Ammon's horn (tissue), 1 donor: ENCODE measurements at regions not wholly inside any gene's neighbourhood (a gene's known extent, or its start where the extent isn't known, plus 50 kb on each side); places are given as distances from the start of the nearest gene placed in this dataset.
A peak's percentile ranks its signal among the peaks of the same experiment; 100 is the strongest.

Experiments
- DNase-seq: peaks from one replicate; pipeline ENCODE4 v3.0.0-alpha.2; 2016; ENCODE audit warnings: low spot score

DNA sequence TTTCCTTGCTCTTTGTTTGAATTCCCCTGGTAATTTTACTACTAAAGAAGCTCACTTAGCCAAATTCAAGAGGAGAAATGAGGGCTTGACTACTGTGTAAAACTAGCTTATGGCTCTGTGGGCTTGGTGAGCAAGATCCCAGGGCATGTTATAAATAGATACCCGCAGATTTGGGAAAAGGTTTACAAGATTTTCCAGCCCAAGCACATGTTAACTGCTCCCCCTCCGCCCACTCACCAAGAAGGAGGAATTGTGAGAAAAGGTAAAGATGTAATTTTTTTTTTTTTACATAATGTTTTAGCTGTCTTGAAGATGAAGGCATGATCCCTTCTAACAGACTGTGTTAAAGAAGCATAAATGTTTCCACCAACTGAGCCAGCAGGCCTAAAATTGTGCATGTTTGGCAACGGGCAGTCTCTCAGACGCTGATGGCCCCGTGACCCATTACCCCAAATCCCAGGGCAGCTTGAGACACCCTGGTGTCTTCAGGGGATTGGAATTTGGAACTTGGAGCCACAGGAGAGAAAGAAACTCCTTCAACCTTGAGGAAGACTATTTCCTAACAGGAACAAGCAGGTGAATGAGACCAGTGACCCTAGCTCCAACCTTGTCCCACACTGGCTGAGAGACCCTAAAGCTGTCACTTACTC, 429.8 kb upstream of the CELF2 start:
- DNase-seq, result no peak

DNA sequence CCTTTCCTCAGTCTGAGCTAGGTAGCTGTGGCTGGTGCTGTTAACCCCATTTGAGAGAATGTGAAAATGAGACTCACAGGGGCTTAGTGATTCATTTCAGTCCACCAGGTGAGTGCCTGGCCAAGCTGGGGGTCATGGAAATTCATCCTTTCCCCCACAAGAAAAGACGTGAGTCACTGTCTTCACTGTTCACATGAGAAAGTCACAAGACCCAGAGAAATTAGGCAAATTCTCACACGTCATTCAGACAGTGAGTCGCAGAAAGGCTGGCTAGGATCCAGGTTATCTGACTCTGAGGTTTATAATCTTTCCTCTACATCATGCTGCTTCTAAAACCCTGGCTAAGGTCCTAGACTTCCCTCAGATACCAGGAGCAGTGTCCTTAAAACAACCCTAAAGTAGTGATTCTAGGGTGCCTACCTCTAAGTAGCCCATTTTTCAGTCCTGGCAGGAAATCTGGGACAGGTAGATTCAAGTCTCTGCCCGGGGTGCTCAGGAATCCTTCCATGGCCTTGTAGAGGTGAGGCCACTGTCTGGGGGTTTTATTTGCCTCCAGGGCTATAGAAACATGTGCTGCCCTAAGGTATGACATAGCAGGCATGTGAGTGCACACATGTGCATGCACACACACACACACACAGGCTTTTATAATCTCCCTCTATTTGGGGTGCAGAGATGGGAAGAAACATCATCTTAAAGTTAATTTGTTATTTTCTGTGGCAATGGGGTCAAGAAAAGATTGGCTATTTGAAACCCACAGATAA, 427.9 kb upstream of the CELF2 start:
- no peak for DNase-seq

DNA sequence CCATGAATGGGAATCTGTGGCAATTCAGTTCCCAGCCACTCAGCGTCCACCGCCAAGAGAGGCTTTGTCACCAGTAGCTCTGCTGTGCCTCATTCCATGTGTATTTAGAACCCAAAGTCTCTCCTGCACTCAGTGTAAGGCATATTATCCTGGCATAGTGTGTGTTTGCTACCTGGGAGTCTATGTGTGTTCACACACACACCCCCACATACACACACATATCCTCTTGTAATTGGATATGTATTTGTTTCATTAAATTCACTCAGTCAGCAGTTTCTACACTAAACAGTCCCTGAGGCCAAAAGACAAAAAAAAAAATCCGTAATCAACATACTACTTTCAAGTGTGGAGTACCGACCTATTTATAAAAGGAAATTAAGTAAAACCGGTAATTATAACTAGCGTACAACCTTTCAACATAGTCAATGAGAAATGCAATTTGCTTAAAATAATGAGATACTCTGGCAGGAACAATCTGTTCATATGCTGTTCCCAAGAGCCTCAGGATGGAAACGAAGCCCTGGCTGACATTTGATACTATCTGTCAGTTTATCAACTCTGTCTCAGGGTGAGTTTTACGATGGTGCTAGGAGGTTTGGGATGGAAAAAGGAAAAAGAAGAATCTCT, 425.8 kb upstream of the CELF2 start:
- peak; percentile 26 for DNase-seq

DNA sequence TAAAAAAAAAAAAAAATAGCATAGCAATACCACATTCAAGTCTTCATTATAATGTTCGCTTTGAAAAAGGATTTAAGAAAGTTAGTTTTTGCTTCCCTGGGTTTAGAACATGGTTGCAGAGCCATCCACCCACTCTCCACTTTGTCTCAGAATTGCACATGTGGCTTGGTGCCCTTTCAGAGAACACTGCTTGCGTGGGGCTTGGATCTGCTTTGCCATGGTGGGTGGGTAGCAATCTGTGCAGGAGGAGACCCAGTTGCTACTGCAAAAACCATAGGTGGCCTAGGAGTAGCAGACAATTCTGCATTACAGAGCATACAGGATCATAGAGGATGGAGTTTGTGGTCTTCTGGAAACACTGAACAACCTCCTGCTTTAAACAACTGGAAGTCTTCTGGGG, 421.4 kb upstream of the CELF2 start:
- peak; percentile 65 for DNase-seq

DNA sequence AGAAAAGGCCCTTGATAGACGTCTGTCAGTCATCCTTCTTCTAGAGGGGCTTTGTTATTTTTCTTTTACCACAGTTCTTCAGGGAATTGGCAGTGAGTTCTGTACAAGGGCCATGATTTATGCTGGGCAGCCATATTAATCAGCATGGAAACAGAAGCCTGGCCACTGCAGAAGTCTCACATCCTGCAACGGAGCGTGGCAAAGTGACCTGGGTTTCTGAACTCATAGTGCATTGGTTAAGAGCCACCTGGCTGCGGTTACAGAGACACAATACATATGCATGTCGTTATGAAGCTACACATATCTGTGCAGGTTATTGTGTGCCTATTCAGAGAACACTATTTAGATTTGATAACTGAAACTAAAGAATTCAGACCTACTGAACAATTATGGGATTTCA, 419.4 kb upstream of the CELF2 start:
- DNase-seq, result no peak

DNA sequence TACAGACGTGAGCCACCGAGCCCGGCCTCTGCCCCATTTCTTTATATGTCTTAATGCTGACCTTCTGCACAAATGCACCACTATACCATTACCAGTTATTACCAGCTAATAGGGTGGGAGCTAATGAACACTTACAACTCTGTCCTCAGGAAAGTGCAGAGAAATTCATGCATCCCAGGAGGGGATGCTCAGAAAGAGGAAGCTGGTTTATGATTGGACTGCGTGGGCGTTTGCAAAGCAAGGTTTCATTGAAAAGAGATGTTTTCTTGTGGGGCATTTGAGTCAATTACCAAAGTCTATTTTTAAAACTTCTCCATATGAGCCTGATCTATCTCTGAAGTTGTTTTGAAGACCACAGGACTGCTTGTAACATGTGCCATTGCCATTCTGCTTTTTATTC, 417.7 kb upstream of the CELF2 start:
- no peak for DNase-seq

DNA sequence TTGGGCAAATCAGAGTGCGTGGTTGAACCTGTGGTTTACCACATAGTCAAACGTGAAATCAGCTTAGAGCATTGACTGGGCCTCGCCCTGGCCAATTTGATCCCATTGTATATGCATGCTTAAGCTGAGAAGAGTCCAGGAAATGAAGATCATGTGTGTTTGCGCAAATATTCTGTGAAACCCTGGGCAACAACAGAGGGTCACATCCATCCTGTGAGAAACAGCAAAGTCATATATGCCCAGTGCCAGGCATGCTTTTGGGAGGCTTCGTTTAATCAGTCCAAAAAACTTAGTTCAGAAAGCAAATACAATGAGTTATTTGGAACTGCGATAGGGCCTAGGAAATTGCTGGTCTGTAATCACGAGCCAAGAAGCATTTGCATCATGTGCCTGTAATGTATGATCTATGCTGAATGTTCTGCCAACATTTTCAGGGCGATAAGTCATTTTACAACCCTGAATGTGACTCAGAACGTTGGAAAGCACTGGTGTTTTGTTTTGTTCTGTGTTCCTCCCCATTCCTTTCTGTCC, 412.1 kb upstream of the CELF2 start:
- DNase-seq, result no peak

DNA sequence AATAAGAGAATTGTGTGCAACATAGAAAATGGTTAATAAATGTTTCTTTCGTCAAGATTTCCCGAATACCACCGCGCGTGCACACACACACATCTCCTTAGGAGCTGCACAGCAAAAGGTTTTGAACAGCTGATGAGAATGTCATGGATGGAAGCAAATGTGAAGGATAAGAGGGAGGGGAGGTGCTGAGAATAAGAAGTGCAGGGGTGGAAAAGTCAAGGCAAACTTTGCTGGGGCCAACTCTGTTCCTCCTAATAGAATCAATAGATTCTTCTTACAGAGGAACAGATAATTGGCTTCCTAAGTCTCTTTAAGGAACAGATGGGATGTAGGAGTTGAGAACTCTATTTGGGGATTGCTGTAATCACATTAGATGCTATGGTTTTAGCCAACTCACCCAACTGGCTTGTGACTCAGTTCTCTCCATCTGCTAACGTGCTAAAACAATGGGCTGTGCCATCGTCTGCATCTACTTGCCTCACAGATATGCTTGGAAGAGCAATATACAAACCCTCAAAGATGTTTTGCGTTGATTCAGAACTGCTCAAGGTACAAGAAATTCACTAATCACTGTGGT, 408.2 kb upstream of the CELF2 start:
- DNase-seq, result peak; percentile 76

DNA sequence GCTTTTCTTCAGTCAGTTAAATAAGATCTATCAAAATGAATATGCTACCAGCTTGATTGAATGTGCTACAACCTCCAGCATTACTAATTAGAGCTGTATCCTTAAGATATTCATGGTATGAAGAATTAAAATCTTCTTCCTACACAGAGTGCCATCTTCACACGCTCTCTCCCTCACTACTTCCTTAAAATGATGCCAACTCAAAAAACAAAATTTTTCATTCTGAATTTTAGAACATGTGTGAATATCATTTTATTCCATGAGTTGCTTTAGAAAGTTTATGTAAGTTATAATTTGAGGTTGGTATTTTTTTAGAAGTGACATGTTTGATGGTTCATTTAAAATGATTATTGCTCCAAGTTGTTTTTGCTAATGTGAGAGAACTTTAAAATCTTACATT, 407.5 kb upstream of the CELF2 start:
- no peak for DNase-seq

DNA sequence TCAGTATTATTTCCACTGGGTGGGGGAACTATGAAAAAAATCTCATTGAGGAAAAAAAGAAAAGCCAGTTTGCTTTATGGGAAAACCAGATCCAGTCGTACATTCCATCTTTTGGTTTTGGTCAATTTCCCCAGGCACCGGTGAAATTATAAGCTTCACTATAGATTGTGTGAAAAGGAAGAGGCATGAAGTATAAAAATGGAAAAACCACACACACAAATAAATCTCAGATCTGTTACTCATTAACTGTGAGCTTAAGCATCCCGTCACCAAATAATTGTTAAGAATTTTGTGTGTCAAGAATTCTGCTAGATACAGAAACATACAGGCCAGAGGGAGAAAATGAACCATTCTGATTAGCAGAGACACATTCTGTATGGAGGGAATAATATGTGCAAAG, 405.5 kb upstream of the CELF2 start:
- DNase-seq, result no peak

DNA sequence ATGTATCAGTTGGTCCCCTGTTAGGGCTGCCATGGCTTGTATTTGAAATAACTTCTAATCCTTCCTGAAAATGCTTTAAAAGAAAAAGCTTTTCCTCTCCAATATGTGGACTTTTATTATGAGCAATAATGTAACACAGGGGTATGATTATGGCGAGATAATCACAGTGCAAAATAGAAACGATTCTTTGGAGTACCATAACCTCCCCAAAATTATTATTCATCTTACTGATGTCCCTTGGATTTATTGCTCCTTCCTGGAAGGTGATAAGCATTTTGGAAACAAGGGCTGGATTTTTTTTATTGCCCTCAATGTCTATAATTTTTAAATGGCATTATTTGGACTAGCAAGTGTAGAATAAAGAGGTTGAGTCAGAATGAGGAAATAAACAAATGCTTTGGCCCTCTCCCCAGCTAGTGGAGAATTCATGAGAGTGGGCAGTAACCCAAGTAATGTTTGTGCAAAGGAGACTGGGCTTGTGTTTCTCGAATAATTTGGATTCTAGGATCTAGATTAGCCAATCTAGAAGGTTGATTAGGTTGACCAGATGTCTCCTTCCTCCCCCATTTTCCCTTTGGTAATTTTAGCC, 403.9 kb upstream of the CELF2 start:
- DNase-seq, result no peak

DNA sequence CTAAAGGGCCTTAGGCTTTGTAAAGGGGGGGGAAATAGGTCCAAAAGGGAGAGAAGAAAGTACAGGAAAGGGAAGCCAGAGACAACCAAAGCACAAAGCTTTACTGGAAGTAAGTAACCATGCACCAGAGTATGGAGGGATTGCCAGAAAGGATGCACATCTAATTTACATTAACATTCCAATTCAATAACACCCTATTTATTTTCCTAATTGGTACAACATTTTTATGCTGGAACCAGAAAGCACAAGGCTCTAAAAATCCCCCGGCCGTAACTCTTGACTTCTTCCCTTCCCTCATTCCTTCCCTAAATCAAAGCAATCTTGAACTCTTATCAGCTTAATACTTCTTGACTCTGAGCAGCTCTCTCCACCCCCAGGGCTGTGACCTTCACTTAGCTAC, 400.0 kb upstream of the CELF2 start:
- DNase-seq, result no peak

DNA sequence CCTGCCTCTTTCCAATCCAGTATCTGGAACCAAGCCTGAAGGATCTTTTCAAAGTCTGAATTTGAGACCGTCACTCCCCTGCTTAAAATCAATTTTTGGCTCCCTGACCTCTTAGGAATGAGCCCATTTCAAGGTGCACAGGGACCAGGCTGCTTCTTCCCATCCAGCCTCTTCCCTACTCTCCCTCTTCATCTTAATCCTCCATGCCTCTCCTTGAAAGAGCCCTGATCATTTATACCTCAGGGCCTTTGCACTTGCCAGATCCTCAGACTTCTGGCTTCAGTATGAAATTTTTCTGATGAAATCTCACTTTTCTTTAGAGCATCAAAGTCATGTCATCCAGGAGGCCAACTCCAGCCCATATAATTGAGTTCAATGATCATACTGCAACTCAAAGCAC, 399.5 kb upstream of the CELF2 start:
- DNase-seq, result no peak

DNA sequence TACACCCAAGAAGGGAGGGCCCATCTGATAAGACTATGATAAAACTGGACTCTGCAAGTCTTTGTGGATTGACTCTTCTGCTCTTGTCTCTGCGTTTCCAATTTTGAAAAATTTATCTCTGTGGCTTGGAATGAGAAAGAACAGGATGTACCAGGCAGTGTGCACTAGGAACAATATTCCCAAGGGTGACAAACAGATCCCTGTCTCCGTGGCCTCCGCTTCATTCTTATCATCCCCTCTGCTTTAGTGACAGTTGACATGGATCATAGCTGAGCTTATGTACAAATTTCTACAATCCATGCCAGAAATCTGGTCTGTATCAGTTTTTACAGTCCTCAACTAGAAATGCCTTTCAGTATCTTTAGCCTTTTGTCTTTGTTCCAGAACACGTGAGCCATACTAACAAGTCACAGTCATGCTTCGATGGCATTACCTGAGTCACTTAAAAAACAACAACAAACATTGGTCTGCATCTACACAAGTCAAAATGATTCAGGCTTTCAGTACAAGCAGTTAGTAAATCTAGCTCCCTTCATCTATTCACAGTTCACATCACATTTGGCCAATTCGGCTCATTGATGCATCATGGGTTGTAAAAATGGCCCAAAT, 393.6 kb upstream of the CELF2 start:
- no peak for DNase-seq

DNA sequence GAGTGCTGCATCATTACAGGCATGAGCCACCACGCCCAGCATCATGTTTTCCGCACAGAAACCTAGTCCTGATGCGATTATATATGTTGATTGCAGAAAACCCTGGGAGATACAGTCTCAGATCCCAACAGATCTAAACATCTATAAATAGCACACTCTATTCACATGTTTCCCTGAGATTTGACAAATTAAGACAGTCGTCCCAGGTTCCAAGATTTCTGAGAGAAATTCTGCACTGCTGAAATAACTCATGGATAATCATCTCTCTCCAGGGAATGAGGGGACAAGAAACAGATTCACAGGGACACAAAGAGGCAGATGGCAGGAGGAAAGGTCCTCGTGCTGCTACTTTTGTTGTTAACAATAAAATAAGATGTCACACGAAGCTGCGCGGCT, 393.1 kb upstream of the CELF2 start:
- DNase-seq, result no peak

DNA sequence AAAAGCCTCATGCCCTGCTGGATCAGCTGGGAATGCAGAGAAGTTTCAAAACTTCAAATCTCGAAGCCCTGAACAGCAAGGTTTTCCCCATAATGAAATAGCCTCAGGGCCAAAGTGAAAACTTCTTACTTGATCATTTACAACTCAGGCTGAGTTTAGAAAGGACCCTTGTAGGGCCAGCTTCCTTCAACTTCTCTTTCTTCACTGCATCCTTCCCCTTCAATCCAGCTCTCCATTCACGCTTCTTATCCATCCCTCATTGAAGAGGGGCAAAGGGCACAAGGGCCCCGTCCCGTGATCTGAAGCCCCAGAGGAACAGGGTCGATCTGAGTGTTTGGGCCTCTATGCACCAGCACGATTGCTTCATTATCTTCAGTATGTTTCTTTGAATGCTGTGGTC, 392.2 kb upstream of the CELF2 start:
- DNase-seq, result no peak

DNA sequence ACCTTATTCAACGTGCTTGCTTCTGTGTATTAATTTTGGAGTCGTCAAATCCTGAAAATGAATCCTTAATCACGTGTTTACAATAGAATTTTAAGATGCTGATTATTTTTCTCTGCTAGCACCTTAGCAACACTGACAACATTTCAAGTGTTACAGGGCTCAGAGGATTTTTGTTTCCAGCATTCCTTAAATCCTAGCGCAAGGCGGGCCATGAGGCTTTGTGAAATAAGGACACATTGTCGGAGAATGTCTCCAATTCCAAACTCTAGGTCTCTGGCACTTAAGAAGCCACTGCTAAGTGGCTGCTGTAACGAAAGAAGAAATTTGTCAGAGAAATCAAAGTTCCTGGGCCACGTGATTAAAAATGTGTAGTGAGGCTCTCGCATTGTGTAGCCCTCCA, 390.9 kb upstream of the CELF2 start:
- no peak for DNase-seq

DNA sequence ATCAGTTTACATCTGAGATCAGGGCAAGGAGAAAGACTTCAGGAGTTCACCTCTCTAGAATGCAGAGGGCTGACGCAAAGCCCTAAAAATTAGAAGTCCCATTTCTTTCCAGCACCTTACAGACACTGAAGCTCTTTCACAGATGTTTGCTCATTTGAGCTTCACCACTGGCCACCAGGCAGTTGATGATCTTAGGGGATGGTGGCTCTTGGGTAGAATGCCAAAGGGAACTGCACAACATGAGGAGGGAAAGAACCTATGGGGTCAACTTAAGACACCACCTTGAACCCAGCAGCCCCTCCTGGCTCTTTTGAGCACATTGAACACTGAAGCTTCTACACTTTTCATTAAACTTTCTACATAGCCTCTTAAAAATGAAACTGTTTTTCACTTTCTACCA, 390.3 kb upstream of the CELF2 start:
- DNase-seq, result no peak

DNA sequence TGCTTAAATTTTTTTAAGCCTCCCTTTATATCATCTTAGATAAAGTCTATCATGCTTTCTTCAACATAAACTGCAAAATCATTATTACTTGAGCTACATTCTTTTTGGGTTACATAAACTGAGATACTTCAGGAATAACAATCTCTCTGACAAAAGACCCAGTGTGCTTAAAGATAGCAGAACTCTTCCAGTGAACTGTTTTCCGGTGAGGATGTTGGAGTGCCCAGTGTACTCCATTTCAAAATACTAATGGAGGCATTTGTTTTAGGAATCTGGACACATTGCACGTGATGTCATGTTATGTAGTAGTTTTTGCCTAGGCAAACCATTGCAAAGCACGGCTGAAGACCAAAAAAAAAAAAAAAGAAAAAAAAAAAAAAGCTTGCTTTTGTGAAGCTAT, 388.2 kb upstream of the CELF2 start:
- DNase-seq, result no peak

DNA sequence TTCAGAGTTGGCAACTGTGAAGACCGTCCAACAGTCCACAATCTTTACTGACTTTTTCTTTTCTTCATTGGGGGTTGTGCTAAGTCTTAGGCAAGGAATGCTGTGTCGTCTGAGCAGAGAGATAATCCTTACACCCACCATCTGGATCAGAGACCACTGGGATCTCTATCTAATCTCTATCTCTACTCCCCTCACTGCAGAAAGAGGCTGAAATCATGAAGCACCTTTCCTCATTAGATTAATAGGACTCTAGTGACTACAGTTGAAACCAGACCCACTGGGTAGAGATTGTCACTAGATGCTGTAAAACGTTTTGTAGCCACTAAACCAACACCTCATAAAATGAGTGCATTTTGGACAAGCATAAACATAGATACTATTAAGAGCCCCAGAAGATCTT, 387.4 kb upstream of the CELF2 start:
- no peak for DNase-seq

DNA sequence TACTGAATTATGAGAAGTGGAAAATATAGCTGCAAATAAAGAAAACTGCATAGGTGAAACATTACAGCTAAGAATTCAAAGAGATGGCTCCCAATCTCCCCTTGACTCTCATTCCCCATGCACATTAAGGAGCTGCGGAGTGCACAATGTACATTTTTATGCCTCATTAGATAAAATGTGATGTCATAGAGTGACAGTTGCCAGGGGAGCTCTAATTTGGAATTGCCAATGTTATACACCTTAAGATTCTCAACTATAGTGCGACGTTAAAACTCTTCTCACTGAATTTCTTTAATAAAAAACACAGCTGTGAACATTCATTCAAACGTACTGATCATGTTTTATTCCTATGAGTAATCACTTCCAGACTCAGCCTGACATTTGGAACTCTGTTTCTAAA, 386.9 kb upstream of the CELF2 start:
- DNase-seq, result no peak

DNA sequence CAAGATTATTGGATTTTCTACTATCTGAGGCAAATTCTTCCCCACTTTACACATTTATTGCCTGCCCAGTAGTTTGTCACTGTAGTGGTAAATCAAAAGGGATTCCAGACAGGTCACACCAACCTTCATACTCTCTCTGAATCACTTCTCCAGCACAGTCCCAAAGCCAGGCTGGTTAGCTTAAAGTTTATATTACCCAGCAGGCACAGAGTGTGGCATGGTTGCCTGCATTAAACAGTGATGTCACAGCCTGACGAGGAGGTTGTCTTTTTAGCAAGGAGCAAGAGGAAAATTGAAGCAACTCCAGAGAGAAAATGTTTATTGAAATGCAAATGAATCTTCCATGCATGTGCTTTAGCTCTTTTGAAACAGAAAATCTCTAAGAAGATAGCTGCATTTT, 375.5 kb upstream of the CELF2 start:
- no peak for DNase-seq
